K562 (cell line): ENCODE measurements at regions not wholly inside any gene's neighbourhood (a gene's known extent, or its start where the extent isn't known, plus 50 kb on each side); places are given as distances from the start of the nearest gene placed in this dataset.

ENCODE experiments used
- BRCA1 ChIP-seq, 2 experiments: fragments of 450-650 bp in 1 of 2; sonication (generic) in 1 of 2; formaldehyde crosslinking in 1 of 2; IDR thresholded peaks; 2 replicates each; pipeline versions ENCODE4 v1.5.0 to v1.6.1; 2017 to 2020; ENCODE audit warnings: mild to moderate bottlenecking in 1 of 2, missing genetic modification reagents in 1 of 2
- CHD2 ChIP-seq: IDR thresholded peaks from 2 replicates; pipeline ENCODE4 v1.6.1; 2011; ENCODE audit warnings: low read depth, low read length
- CTCF ChIP-seq, 3 experiments: IDR thresholded peaks in 2 of 3; conservative IDR thresholded peaks in 1 of 3; 2 replicates each; pipeline ENCODE4 v1.5.1; 2011 to 2012; ENCODE audit warnings: low read length in 3 of 3, mild to moderate bottlenecking in 3 of 3, control low read depth in 2 of 3, improper control_type of control experiment in 1 of 3, inconsistent platforms in 1 of 3, low read depth in 1 of 3, mixed read lengths in 1 of 3, moderate library complexity in 1 of 3; ENCODE audit not compliant: insufficient read depth in 2 of 3
- MAX ChIP-seq: sonication (generic); formaldehyde crosslinking; IDR thresholded peaks from 2 replicates; pipeline ENCODE4 v1.9.0; 2022; ENCODE audit warnings: mild to moderate bottlenecking, missing genetic modification reagents
- NBN ChIP-seq: fragments of 450-650 bp; IDR thresholded peaks from 2 replicates; pipeline ENCODE4 v1.6.1; 2016; ENCODE audit warnings: low read depth, mild to moderate bottlenecking
- PML ChIP-seq: IDR thresholded peaks from 2 replicates; pipeline ENCODE4 v1.6.1; 2012; ENCODE audit warnings: low read length, inconsistent platforms
- PRMT5 ChIP-seq: sonication (generic); formaldehyde crosslinking; IDR thresholded peaks from 2 replicates; pipeline ENCODE4 v1.5.0; 2020; ENCODE audit warnings: missing genetic modification reagents
- SP1 ChIP-seq: sonication (generic); formaldehyde crosslinking; IDR thresholded peaks from 2 replicates; pipeline ENCODE4 v1.8.1; 2022; ENCODE audit warnings: mild to moderate bottlenecking, missing genetic modification reagents
- TEAD4 ChIP-seq, 2 experiments: sonication (generic) in 1 of 2; formaldehyde crosslinking in 1 of 2; IDR thresholded peaks; 2 replicates each; pipeline versions ENCODE4 v1.6.1 to v1.8.0; 2012 to 2022; ENCODE audit warnings: borderline replicate concordance in 1 of 2, inconsistent platforms in 1 of 2, low read length in 1 of 2, mild to moderate bottlenecking in 1 of 2, missing genetic modification reagents in 1 of 2
- TSHZ1 ChIP-seq: fragments of 250-450 bp; sonication (Bioruptor Pico); IDR thresholded peaks from 2 replicates; pipeline ENCODE4 v1.4.0; 2020; ENCODE audit warnings: mild to moderate bottlenecking, moderate library complexity
- YY1 ChIP-seq, 3 experiments: IDR thresholded peaks; 2 replicates each; pipeline ENCODE4 v1.6.1; 2011; ENCODE audit warnings: low read length in 2 of 3, mild to moderate bottlenecking in 2 of 3, moderate library complexity in 2 of 3, borderline replicate concordance in 1 of 3, control low read depth in 1 of 3, low read depth in 1 of 3; ENCODE audit not compliant: insufficient read depth in 3 of 3, insufficient replicate concordance in 2 of 3, control insufficient read depth in 1 of 3, insufficient read length in 1 of 3; ENCODE audit errors: extremely low read depth in 1 of 3

GRCh38 chr5:163574472-163575440, 69.3 kb downstream of the MAT2B start:
- TF ChIP-seq PRMT5 (CRISPR knock-in tag) = no peak
- no peak for TF ChIP-seq CHD2
- TF ChIP-seq TEAD4 (IDR thresholded peaks at IDR 0.05; ENCODE audit: low read length) = no peak
- no peak for TF ChIP-seq TEAD4 (CRISPR knock-in tag; IDR thresholded peaks at IDR 0.05; ENCODE audit: borderline replicate concordance)
- TF ChIP-seq BRCA1 (IDR thresholded peaks at IDR 0.05) = no peak
- no peak for TF ChIP-seq BRCA1 (CRISPR knock-in tag; IDR thresholded peaks at IDR 0.05)
- no peak for TF ChIP-seq TSHZ1 (CRISPR knock-in tag)
- TF ChIP-seq NBN = no peak
- TF ChIP-seq PML = no peak
- TF ChIP-seq CTCF (IDR thresholded peaks at IDR 0.05 in 2 of 3, conservative IDR thresholded peaks at IDR 0.05 in 1 of 3; ENCODE audit: insufficient read depth in 2 of 3, low read depth in 1 of 3, low read length in 3 of 3) = no peak
- no peak for TF ChIP-seq MAX (CRISPR knock-in tag)
- no peak for TF ChIP-seq SP1
- TF ChIP-seq YY1 (IDR thresholded peaks at IDR 0.05; ENCODE audit: borderline replicate concordance in 1 of 3, control insufficient read depth in 1 of 3, extremely low read depth in 1 of 3, insufficient read depth in 3 of 3, insufficient read length in 1 of 3, insufficient replicate concordance in 2 of 3, low read depth in 1 of 3, low read length in 2 of 3) = no peak
